H1 (cell line): ENCODE measurements at regions not wholly inside any gene's neighbourhood (a gene's known extent, or its start where the extent isn't known, plus 50 kb on each side); places are given as distances from the start of the nearest gene placed in this dataset.
A peak's percentile ranks its signal among the peaks of the same experiment; 100 is the strongest.

ENCODE experiments used
- CTCF ChIA-PET: fragments of 300-600 bp; sonication (Branson Sonifier 250); formaldehyde crosslinking; loops from one replicate; lab custom pipeline; 2021; ENCODE audit not compliant: partially characterized antibody; lab: Charles Lee
- POLR2A ChIA-PET: fragments of 300-600 bp; sonication (Branson Sonifier 250); formaldehyde crosslinking; loops from one replicate; lab custom pipeline; 2021; ENCODE audit warnings: inconsistent platforms; ENCODE audit not compliant: partially characterized antibody; lab: Charles Lee
- DNase-seq, 2 experiments: peaks; one replicate each; pipeline versions ENCODE4 v3.0.0 to v3.0.0-alpha.2; 2010 to 2022; ENCODE audit warnings: low spot score in 2 of 2, low read depth in 1 of 2, mixed read lengths in 1 of 2
- FAIRE-seq: peaks from 2 replicates; lab custom pipeline; 2011; peaks lifted over from hg19 to GRCh38; lab: Jason Lieb, UNC
- H2AFZ ChIP-seq: 2 replicates; pipeline ENCODE4 v1.8.1; 2012; ENCODE audit warnings: low read length, inconsistent platforms
- H2AK5ac ChIP-seq: 2 replicates; pipeline ENCODE4 v1.6.1; 2013; ENCODE audit warnings: low read depth, low read length
- H2BK120ac ChIP-seq: replicated peaks from 2 replicates; pipeline ENCODE3; 2013; ENCODE audit warnings: low read depth, low read length, inconsistent platforms
- H2BK12ac ChIP-seq: 2 replicates; pipeline ENCODE4 v1.6.1; 2013; ENCODE audit warnings: low read depth, low read length
- H2BK15ac ChIP-seq: 2 replicates; pipeline ENCODE4 v1.6.1; 2013; ENCODE audit warnings: low read length
- H2BK20ac ChIP-seq: 2 replicates; pipeline ENCODE4 v1.6.1; 2013; ENCODE audit warnings: low read length
- H2BK5ac ChIP-seq: 2 replicates; pipeline ENCODE4 v1.6.1; 2013; ENCODE audit warnings: low read depth, low read length
- H3K14ac ChIP-seq: 2 replicates; pipeline ENCODE4 v1.6.1; 2013; ENCODE audit warnings: inconsistent platforms; ENCODE audit not compliant: insufficient read length
- H3K18ac ChIP-seq: 2 replicates; pipeline ENCODE4 v1.6.1; 2013; ENCODE audit warnings: low read length; ENCODE audit errors: extremely low read depth
- H3K23ac ChIP-seq: 2 replicates; pipeline ENCODE4 v1.6.1; 2013; ENCODE audit warnings: inconsistent platforms; ENCODE audit not compliant: insufficient read length
- H3K23me2 ChIP-seq: 2 replicates; pipeline ENCODE4 v1.6.1; 2013; ENCODE audit warnings: low read depth, low read length
- H3K27ac ChIP-seq: 2 replicates; pipeline ENCODE4 v1.6.1; 2011; ENCODE audit warnings: low read depth, low read length, inconsistent platforms
- H3K27me3 ChIP-seq, 4 experiments: replicated peaks in 1 of 4; 1 replicate in 1 of 4; 2 replicates in 3 of 4; pipeline versions ENCODE4 v1.6.1 to v1.8.1; 2011 to 2013; ENCODE audit warnings: low read length in 3 of 4, mild to moderate bottlenecking in 3 of 4, inconsistent platforms in 2 of 4, mixed read lengths in 2 of 4, moderate library complexity in 1 of 4; ENCODE audit not compliant: control insufficient read depth in 3 of 4, insufficient read depth in 3 of 4; ENCODE audit errors: extremely low read depth in 1 of 4
- H3K36me3 ChIP-seq, 4 experiments: 2 replicates each; pipeline versions ENCODE4 v1.6.1 to v1.8.1; 2011 to 2013; ENCODE audit warnings: mild to moderate bottlenecking in 4 of 4, low read length in 3 of 4, moderate library complexity in 2 of 4, control low read depth in 1 of 4, inconsistent platforms in 1 of 4; ENCODE audit not compliant: insufficient read depth in 4 of 4, control insufficient read depth in 2 of 4
- H3K4ac ChIP-seq: replicated peaks from 2 replicates; pipeline ENCODE3; 2013; ENCODE audit warnings: low read length, low read depth, mixed read lengths, inconsistent platforms; ENCODE audit not compliant: insufficient read length
- H3K4me1 ChIP-seq, 4 experiments: replicated peaks in 1 of 4; 1 replicate in 1 of 4; 2 replicates in 3 of 4; pipeline versions ENCODE4 v1.6.1 to v1.8.1; 2011 to 2013; ENCODE audit warnings: low read length in 3 of 4, inconsistent platforms in 2 of 4, mixed read lengths in 1 of 4; ENCODE audit not compliant: insufficient read depth in 4 of 4, control insufficient read depth in 3 of 4
- H3K4me2 ChIP-seq, 2 experiments: 2 replicates each; pipeline versions ENCODE4 v1.6.1 to v1.8.1; 2011 to 2013; ENCODE audit warnings: low read depth in 2 of 2, low read length in 2 of 2, control low read depth in 1 of 2, inconsistent platforms in 1 of 2, mild to moderate bottlenecking in 1 of 2; ENCODE audit not compliant: insufficient read depth in 1 of 2
- H3K4me3 ChIP-seq, 4 experiments: fragments of 200-600, 300-600 bp in 1 of 4; sonication (generic), shearing (Covaris generic), sonication (Bioruptor Twin) in 1 of 4; 2 replicates each; pipeline versions ENCODE4 v1.5.1 to v1.8.1; 2011 to 2016; ENCODE audit warnings: low read length in 4 of 4, low read depth in 3 of 4, control low read depth in 2 of 4, inconsistent platforms in 2 of 4, mild to moderate bottlenecking in 2 of 4, mixed read lengths in 1 of 4, moderate library complexity in 1 of 4; ENCODE audit not compliant: insufficient read depth in 2 of 4; ENCODE audit errors: extremely low read depth in 1 of 4
- H3K56ac ChIP-seq: replicated peaks from 2 replicates; pipeline ENCODE3; 2013; ENCODE audit warnings: low read depth, mild to moderate bottlenecking, mixed read lengths, low read length, inconsistent platforms; ENCODE audit not compliant: insufficient read length
- H3K79me1 ChIP-seq: 2 replicates; pipeline ENCODE4 v1.6.1; 2013; ENCODE audit warnings: low read depth, low read length, control low read depth
- H3K79me2 ChIP-seq, 2 experiments: 2 replicates each; pipeline versions ENCODE4 v1.6.1 to v1.8.1; 2012 to 2013; ENCODE audit warnings: low read length in 2 of 2, mild to moderate bottlenecking in 2 of 2, inconsistent platforms in 1 of 2; ENCODE audit not compliant: insufficient read depth in 2 of 2, control insufficient read depth in 1 of 2
- H3K9ac ChIP-seq, 4 experiments: replicated peaks in 1 of 4; 1 replicate in 1 of 4; 2 replicates in 3 of 4; pipeline versions ENCODE4 v1.6.1 to v1.8.1; 2011 to 2013; ENCODE audit warnings: low read depth in 3 of 4, low read length in 3 of 4, control low read depth in 2 of 4, mild to moderate bottlenecking in 2 of 4, moderate library complexity in 2 of 4, inconsistent platforms in 1 of 4; ENCODE audit errors: extremely low read depth in 1 of 4
- H3K9me3 ChIP-seq, 2 experiments: 2 replicates each; pipeline versions ENCODE4 v1.6.1 to v1.8.1; 2012 to 2013; ENCODE audit warnings: mild to moderate bottlenecking in 2 of 2, moderate library complexity in 2 of 2, control low read depth in 1 of 2, inconsistent platforms in 1 of 2, low read depth in 1 of 2, low read length in 1 of 2, mixed read lengths in 1 of 2; ENCODE audit not compliant: insufficient read depth in 2 of 2
- H4K20me1 ChIP-seq, 2 experiments: replicated peaks in 1 of 2; 2 replicates each; pipeline versions ENCODE3 to v1.8.1; 2011 to 2013; ENCODE audit warnings: inconsistent platforms in 2 of 2, low read length in 2 of 2, mild to moderate bottlenecking in 1 of 2; ENCODE audit not compliant: insufficient read depth in 2 of 2, control insufficient read depth in 1 of 2
- H4K5ac ChIP-seq: 2 replicates; pipeline ENCODE4 v1.6.1; 2013; ENCODE audit warnings: low read length, low read depth, mixed read lengths, inconsistent platforms; ENCODE audit not compliant: insufficient read length
- H4K8ac ChIP-seq: 2 replicates; pipeline ENCODE4 v1.8.0; 2013; ENCODE audit warnings: mild to moderate bottlenecking, moderate library complexity, low read length, inconsistent platforms; ENCODE audit not compliant: insufficient read depth; ENCODE audit errors: extremely low read depth
- H4K91ac ChIP-seq: replicated peaks from 2 replicates; pipeline ENCODE3; 2013; ENCODE audit warnings: low read length, mixed read lengths, inconsistent platforms; ENCODE audit not compliant: insufficient read length
- ATF2 ChIP-seq: IDR thresholded peaks from 2 replicates; pipeline ENCODE4 v1.6.1; 2012; ENCODE audit warnings: low read length, inconsistent platforms
- CHD1 ChIP-seq: IDR thresholded peaks from 2 replicates; pipeline ENCODE4 v1.6.1; 2012; ENCODE audit warnings: low read depth, low read length, improper control_type of control experiment
- EGR1 ChIP-seq: IDR thresholded peaks from 2 replicates; pipeline ENCODE4 v1.6.1; 2011; ENCODE audit warnings: low read depth, low read length, borderline replicate concordance
- HDAC2 ChIP-seq, 2 experiments: fragments of 300-600 bp in 1 of 2; sonication (generic) in 1 of 2; IDR thresholded peaks; 2 replicates each; pipeline ENCODE4 v1.6.1; 2011 to 2012; ENCODE audit warnings: low read depth in 2 of 2, low read length in 2 of 2, mild to moderate bottlenecking in 2 of 2, moderate library complexity in 2 of 2, borderline replicate concordance in 1 of 2, inconsistent platforms in 1 of 2
- KDM1A ChIP-seq: fragments of 200-600, 300-600 bp; sonication (generic); IDR thresholded peaks from 2 replicates; pipeline ENCODE4 v1.7.1; 2016; ENCODE audit warnings: mild to moderate bottlenecking, low read length, borderline replicate concordance
- NANOG ChIP-seq: IDR thresholded peaks from 2 replicates; pipeline ENCODE4 v1.6.1; 2011; ENCODE audit warnings: low read length, low read depth, mild to moderate bottlenecking, inconsistent platforms; ENCODE audit not compliant: insufficient read depth, poor library complexity, severe bottlenecking
- POLR2AphosphoS5 ChIP-seq: IDR thresholded peaks from 2 replicates; pipeline ENCODE4 v1.6.1; 2011; ENCODE audit warnings: low read depth, low read length
- POU5F1 ChIP-seq: IDR thresholded peaks from 2 replicates; pipeline ENCODE4 v1.6.1; 2011; ENCODE audit warnings: low read depth, mild to moderate bottlenecking, low read length, moderate library complexity
- SAP30 ChIP-seq: fragments of 300-600 bp; sonication (generic); IDR thresholded peaks from 2 replicates; pipeline ENCODE4 v1.7.1; 2012; ENCODE audit warnings: low read length, moderate library complexity, mild to moderate bottlenecking, inconsistent platforms; ENCODE audit not compliant: insufficient read depth, insufficient replicate concordance
- SIRT6 ChIP-seq: IDR thresholded peaks from one replicate; pipeline ENCODE4 v1.7.1; 2012; ENCODE audit warnings: low read length, inconsistent platforms
- SRF ChIP-seq: IDR thresholded peaks from 2 replicates; pipeline ENCODE4 v1.6.1; 2011; ENCODE audit warnings: mild to moderate bottlenecking, low read depth, low read length, moderate library complexity
- TEAD4 ChIP-seq: IDR thresholded peaks from 2 replicates; pipeline ENCODE4 v1.6.1; 2012; ENCODE audit warnings: low read depth, low read length, inconsistent platforms, mixed read lengths
- WGBS, 2 experiments: shearing (Covaris generic) in 1 of 2; methylation state at CpG; one replicate each; pipeline versions ENCODE4 v1.1.6 to v1.1.7; 2013 to 2015; ENCODE audit warnings: low lambda C conversion rate in 2 of 2, mixed read lengths in 2 of 2, inconsistent platforms in 1 of 2, low coverage in 1 of 2, missing lambda C conversion rate in 1 of 2; ENCODE audit not compliant: insufficient replicate concordance in 2 of 2, insufficient coverage in 1 of 2, insufficient read length in 1 of 2; ENCODE audit errors: extremely low coverage in 1 of 2, missing lambda C conversion rate in 1 of 2; 5-methylcytosine and 5-hydroxymethylcytosine counted together

GRCh38 chr13:109568339-109568818 lies 218.0 kb downstream of the IRS2 start:
- POLR2A ChIA-PET, result no interaction called here
- H2BK15ac ChIP-seq, result no peak overlapping the region
- TF ChIP-seq NANOG (no peak), SRF (no peak), KDM1A (no peak), SIRT6 (no peak), EGR1 (no peak), HDAC2 (IDR thresholded peaks at IDR 0.05; ENCODE audit: borderline replicate concordance in 1 of 2, low read depth in 2 of 2, low read length in 2 of 2) (no peak), POU5F1 (no peak), POLR2AphosphoS5 (no peak), SAP30 (no peak), TEAD4 (no peak), ATF2 (no peak), CHD1 (no peak)

More at GRCh38 chr13:109568339-109568818, 218.0 kb downstream of the IRS2 start:
- Histone ChIP-seq H2BK20ac (no peak overlapping the region), H3K27me3 (no peaks in the 10 kb centered on the region), H3K4me3 (no peak overlapping the region), H3K18ac (no peak overlapping the region), H4K5ac (no peak overlapping the region), H3K9ac (no peak overlapping the region), H3K36me3 (no peaks in the 10 kb centered on the region), H3K4ac (no peak overlapping the region), H2BK12ac (no peak overlapping the region), H2BK120ac (no peak overlapping the region), H3K27ac (no peak overlapping the region), H4K91ac (no peak overlapping the region), H2AK5ac (no peak overlapping the region), H3K56ac (no peak overlapping the region), H3K79me1 (no peaks in the 10 kb centered on the region), H4K20me1 (no peaks in the 10 kb centered on the region), H3K4me1 (no peaks in the 10 kb centered on the region), H3K23ac (no peak overlapping the region), H3K9me3 (no peaks in the 10 kb centered on the region), H3K23me2 (no peaks in the 10 kb centered on the region), H3K14ac (no peak overlapping the region), H4K8ac (no peak overlapping the region), H3K4me2 (no peak overlapping the region), H2AFZ (peak overlapping the region; percentile 50; the same call in 1 of the 2 replicates), H2BK5ac (no peak overlapping the region), H3K79me2 (no peaks in the 10 kb centered on the region)
- CTCF ChIA-PET, result interaction anchor here (1.3 kb wide), 1 partner anchor 217 kb away, joined by 3 read pairs; no protein-coding TSS in a partner anchor
- 97% methylated on average over 4 of the region's 4 CpGs; no CpG with 5 or more reads in 1 of the 2 experiments for WGBS, 2 experiments
- no peak for FAIRE-seq
- DNase-seq, result no peak
